EL (cell line): ENCODE measurements at regions not wholly inside any gene's neighbourhood (a gene's known extent, or its start where the extent isn't known, plus 50 kb on each side); places are given as distances from the start of the nearest gene placed in this dataset.
A peak's percentile ranks its signal among the peaks of the same experiment; 100 is the strongest.

Experiments used
- DNase-seq: peaks from one replicate; pipeline ENCODE4 v3.0.0-alpha.2; 2016

GRCh38 chr4:108324450-108324849 is 155.7 kb upstream of the LEF1 start:
- DNase-seq: no peak

- no peak for DNase-seq
Observed at GRCh38 chr4:108322497-108322896, 153.8 kb upstream of the LEF1 start.

GRCh38 chr4:108320061-108320460 is 151.3 kb upstream of the LEF1 start:
- no peak for DNase-seq

GRCh38 chr4:108317377-108317776 is 148.6 kb upstream of the LEF1 start:
- DNase-seq: no peak

- no peak for DNase-seq
Observed at GRCh38 chr4:108315694-108316093, 147.0 kb upstream of the LEF1 start.

- DNase-seq: no peak
Observed at GRCh38 chr4:108314900-108315589, 146.3 kb upstream of the LEF1 start.

GRCh38 chr4:108313546-108314339 is 145.0 kb upstream of the LEF1 start:
- no peak for DNase-seq

GRCh38 chr4:108311313-108311712 is 142.6 kb upstream of the LEF1 start:
- DNase-seq: no peak

GRCh38 chr4:108303488-108304177 is 134.9 kb upstream of the LEF1 start:
- peak; percentile 21 for DNase-seq

GRCh38 chr4:108301545-108302251 is 133.0 kb upstream of the LEF1 start:
- DNase-seq: no peak

- no peak for DNase-seq
Observed at GRCh38 chr4:108297605-108298004, 128.9 kb upstream of the LEF1 start.

GRCh38 chr4:108292229-108292628 is 123.5 kb upstream of the LEF1 start:
- DNase-seq: no peak

GRCh38 chr4:108291137-108291536 is 122.4 kb upstream of the LEF1 start:
- no peak for DNase-seq

GRCh38 chr4:108287834-108288413 is 119.2 kb upstream of the LEF1 start:
- DNase-seq: no peak

- DNase-seq: no peak
Observed at GRCh38 chr4:108280072-108280471, 111.3 kb upstream of the LEF1 start.

- no peak for DNase-seq
Observed at GRCh38 chr4:108276690-108277089, 108.0 kb upstream of the LEF1 start.

- DNase-seq: no peak
Observed at GRCh38 chr4:108272986-108273385, 104.3 kb upstream of the LEF1 start.

GRCh38 chr4:108272561-108272960 is 103.8 kb upstream of the LEF1 start:
- DNase-seq: peak; percentile 14

GRCh38 chr4:108272046-108272445 is 103.3 kb upstream of the LEF1 start:
- no peak for DNase-seq

GRCh38 chr4:108270466-108271450 is 102.0 kb upstream of the LEF1 start:
- DNase-seq: peak; percentile 75

- no peak for DNase-seq
Observed at GRCh38 chr4:108264693-108265092, 96.0 kb upstream of the LEF1 start.

- DNase-seq: no peak
Observed at GRCh38 chr4:108263057-108263456, 94.3 kb upstream of the LEF1 start.
